HUES48 (cell line): ENCODE measurements at regions not wholly inside any gene's neighbourhood (a gene's known extent, or its start where the extent isn't known, plus 50 kb on each side); places are given as distances from the start of the nearest gene placed in this dataset.
"Not testable (repeated sequence)": the region's sequence is repeated elsewhere in the genome, so short reads cannot be mapped to it uniquely, and the experiment has no call there.

Experiments
- H3K27ac ChIP-seq: one replicate; pipeline ENCODE4 v1.7.0; 2013; ENCODE audit warnings: low read depth, low read length, inconsistent platforms
- H3K27me3 ChIP-seq: 2 replicates; pipeline ENCODE4 v1.6.1; 2013; ENCODE audit warnings: mild to moderate bottlenecking, low read length; ENCODE audit not compliant: control insufficient read depth, insufficient read depth
- H3K36me3 ChIP-seq: 2 replicates; pipeline ENCODE4 v1.6.1; 2013; ENCODE audit warnings: low read length; ENCODE audit not compliant: control insufficient read depth, insufficient read depth
- H3K4me1 ChIP-seq: 2 replicates; pipeline ENCODE4 v1.6.1; 2013; ENCODE audit warnings: mild to moderate bottlenecking, low read length; ENCODE audit not compliant: control insufficient read depth, insufficient read depth
- H3K4me3 ChIP-seq: 2 replicates; pipeline ENCODE4 v1.5.1; 2013; ENCODE audit warnings: mild to moderate bottlenecking, low read depth, low read length
- H3K9ac ChIP-seq: 2 replicates; pipeline ENCODE4 v1.6.1; 2013; ENCODE audit warnings: mild to moderate bottlenecking, low read depth, low read length, moderate library complexity
- H3K9me3 ChIP-seq: 2 replicates; pipeline ENCODE4 v1.6.1; 2013; ENCODE audit warnings: low read length; ENCODE audit not compliant: control insufficient read depth, insufficient read depth

GRCh38 chr10:53358536-53358935 lies 586.0 kb upstream of the MBL2 start:
- Histone ChIP-seq H3K9ac (peak overlapping the region; percentile 54), H3K27ac (peak overlapping the region; percentile 93), H3K4me1 (peaks cover 19% of the 10 kb centered on the region)

DNA sequence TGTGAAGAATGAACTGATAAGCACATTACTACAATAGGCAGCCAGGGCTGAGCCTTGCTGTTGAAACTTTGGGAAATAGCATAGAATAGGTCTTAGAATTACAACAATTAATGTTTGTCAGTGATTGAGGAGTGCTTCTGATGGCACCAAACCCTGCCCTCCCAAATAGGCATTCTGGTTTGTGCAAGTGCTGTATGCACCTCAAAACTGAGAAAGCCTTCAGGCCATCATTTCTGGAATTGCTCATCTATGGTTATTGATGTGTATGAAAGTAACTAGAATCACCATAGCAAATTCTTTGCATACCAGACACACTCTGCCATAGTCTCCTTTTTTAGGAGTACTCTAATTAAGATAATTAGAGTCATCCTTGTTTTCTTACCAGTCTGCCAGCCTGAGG lies 585.0 kb upstream of the MBL2 start:
- no peaks in the 10 kb centered on the region for H3K36me3 ChIP-seq
- peak overlapping the region; percentile 54; the same call in 1 of the 2 replicates for H3K9ac ChIP-seq
- no peaks in the 10 kb centered on the region for H3K27me3 ChIP-seq
- H3K4me3 ChIP-seq = no peak overlapping the region
- H3K27ac ChIP-seq = peak overlapping the region; percentile 93
- H3K4me1 ChIP-seq = peaks cover 19% of the 10 kb centered on the region
- H3K9me3 ChIP-seq = no peaks in the 10 kb centered on the region

More at GRCh38 chr10:53358536-53358935, 586.0 kb upstream of the MBL2 start:
- Histone ChIP-seq H3K36me3 (no peaks in the 10 kb centered on the region), H3K9me3 (no peaks in the 10 kb centered on the region), H3K4me3 (no peak overlapping the region), H3K27me3 (no peaks in the 10 kb centered on the region)

- Histone ChIP-seq H3K9ac (no peak overlapping the region), H3K4me1 (peaks cover 19% of the 10 kb centered on the region), H3K27ac (peak overlapping the region; percentile 93), H3K36me3 (no peaks in the 10 kb centered on the region), H3K4me3 (no peak overlapping the region), H3K27me3 (no peaks in the 10 kb centered on the region), H3K9me3 (no peaks in the 10 kb centered on the region)
Observed at GRCh38 chr10:53356616-53357349, 584.2 kb upstream of the MBL2 start.

DNA sequence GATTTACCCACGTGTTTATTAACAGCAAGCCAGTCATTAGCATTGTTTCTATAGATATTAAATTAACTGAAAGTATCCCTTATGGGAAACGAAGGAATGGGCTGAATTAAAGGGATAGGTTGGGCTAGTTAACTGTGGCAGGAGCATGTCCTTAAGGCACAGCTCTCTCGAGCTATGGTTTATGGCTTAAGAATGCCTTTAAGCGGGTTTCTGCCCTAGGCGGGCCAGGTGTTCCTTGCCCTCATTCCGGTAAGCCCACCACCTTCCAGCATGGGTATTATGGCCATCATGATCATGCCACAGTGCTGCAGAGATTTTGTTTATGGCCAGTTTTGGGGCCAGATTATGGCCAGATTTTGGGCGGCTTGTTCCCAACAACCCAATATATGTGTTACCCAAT lies 569.9 kb upstream of the MBL2 start:
- H3K4me3 ChIP-seq, H3K36me3 ChIP-seq, H3K9ac ChIP-seq, H3K9me3 ChIP-seq, H3K27me3 ChIP-seq, H3K27ac ChIP-seq: not testable (repeated sequence)
- H3K4me1 ChIP-seq = peaks cover 24% of the 10 kb centered on the region

DNA sequence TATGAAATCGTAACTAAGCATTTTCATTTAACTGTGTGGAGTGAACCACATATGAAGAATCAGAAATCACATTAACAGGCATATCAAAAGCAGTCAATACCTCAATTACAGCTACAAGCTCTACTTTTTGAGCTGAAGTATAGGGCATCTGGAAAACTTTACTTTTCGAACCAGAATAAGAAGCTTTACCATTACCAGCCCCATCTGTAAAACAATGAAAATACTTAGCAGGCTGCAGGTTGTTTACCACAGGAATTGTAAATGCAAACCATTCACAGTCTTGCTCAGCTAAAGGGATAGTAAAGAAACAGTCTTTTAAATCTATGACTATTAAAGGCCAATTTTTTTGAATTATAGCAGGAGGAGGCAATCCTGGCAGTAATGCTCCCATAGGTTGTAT lies 565.6 kb upstream of the MBL2 start:
- H3K9ac ChIP-seq, H3K4me3 ChIP-seq, H3K36me3 ChIP-seq, H3K27me3 ChIP-seq: not testable (repeated sequence)
- Histone ChIP-seq H3K27ac (peak overlapping the region; percentile 78), H3K9me3 (peaks cover 17% of the 10 kb centered on the region), H3K4me1 (peaks cover 17% of the 10 kb centered on the region)

DNA sequence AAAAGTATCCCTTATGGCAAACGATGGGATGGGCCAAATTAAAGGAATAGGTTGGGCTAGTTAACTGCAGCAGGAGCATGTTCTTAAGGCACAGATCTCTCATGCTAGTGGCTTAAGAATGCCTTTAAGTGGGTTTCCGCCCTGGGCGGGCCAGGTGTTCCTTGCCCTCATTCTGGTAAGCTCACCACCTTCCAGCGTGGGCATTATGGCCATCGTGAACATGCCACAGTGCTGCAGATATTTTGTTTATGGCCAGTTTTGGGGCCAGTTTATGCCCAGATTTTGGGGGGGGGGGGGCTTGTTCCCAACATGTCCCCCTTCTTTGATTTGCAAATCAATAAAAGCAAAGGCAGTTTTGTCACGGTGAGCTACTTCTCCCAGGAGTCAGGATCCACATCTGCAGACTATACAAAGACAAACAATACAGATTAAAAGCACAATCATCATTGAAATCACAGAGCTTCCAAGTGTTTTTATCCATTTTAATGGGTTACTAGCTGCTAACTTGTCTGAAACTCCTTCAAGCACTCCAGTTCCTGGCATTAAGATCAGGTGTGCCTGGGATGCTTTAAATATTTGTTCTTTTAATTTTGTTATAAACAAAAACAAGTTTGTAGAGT lies 563.3 kb upstream of the MBL2 start:
- Histone ChIP-seq H3K9me3 (peaks cover 17% of the 10 kb centered on the region), H3K4me1 (peaks cover 17% of the 10 kb centered on the region)
- not testable (repeated sequence) for H3K4me3 ChIP-seq, H3K9ac ChIP-seq, H3K36me3 ChIP-seq, H3K27ac ChIP-seq, H3K27me3 ChIP-seq

GRCh38 chr10:53331460-53331859 lies 558.9 kb upstream of the MBL2 start:
- Histone ChIP-seq H3K36me3 (peaks cover 6% of the 10 kb centered on the region; the same call in 1 of the 2 replicates), H3K27ac (no peak overlapping the region), H3K4me1 (no peaks in the 10 kb centered on the region), H3K9me3 (peaks cover 17% of the 10 kb centered on the region), H3K9ac (no peak overlapping the region), H3K4me3 (no peak overlapping the region), H3K27me3 (no peaks in the 10 kb centered on the region)

DNA sequence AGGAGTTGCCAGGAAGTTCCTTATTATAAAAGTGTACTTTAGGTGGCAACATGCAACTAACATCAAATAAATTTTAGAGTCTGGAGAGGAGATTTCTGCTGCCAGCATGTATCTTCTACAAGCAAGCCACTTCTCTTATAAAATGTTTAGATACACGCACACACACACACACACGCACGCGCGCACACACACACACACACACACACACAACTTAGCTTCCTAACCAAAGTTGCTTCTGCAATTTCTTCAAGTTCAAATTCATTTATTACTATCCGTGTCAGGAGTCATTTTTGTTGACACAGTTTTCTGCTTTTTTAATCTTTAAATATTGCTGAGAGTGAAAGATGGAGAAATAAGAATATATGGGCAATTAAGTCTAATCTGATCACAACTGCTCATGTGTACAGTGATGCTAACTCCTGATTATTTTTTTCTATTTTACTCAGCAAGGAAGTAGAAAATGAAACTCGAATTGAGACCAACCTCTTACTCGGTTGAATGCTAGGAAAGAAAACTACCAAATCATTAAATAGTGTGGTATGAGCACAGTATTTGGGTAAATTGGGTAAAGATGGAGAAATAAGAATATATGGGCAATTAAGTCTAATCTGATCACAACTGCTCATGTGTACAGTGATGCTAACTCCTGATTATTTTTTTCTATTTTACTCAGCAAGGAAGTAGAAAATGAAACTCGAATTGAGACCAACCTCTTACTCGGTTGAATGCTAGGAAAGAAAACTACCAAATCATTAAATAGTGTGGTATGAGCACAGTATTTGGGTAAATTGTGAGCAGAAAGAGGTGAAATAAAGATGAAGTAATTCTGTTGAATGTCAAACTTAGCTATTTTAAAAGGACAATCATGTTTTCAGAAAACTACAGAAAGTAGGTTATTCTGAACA lies 554.1 kb upstream of the MBL2 start:
- H3K9ac ChIP-seq, H3K4me3 ChIP-seq, H3K4me1 ChIP-seq, H3K9me3 ChIP-seq, H3K27me3 ChIP-seq, H3K27ac ChIP-seq, H3K36me3 ChIP-seq: not testable (repeated sequence)

- Histone ChIP-seq H3K9ac (no peak overlapping the region), H3K9me3 (no peaks in the 10 kb centered on the region), H3K4me3 (no peak overlapping the region), H3K27ac (no peak overlapping the region), H3K27me3 (no peaks in the 10 kb centered on the region), H3K4me1 (no peaks in the 10 kb centered on the region), H3K36me3 (no peaks in the 10 kb centered on the region)
Observed at GRCh38 chr10:53325066-53325465, 552.5 kb upstream of the MBL2 start.

GRCh38 chr10:53315709-53316108 lies 543.1 kb upstream of the MBL2 start:
- no peak overlapping the region for H3K27ac ChIP-seq
- H3K36me3 ChIP-seq = no peaks in the 10 kb centered on the region
- H3K9me3 ChIP-seq = no peaks in the 10 kb centered on the region
- H3K4me3 ChIP-seq = no peak overlapping the region
- H3K27me3 ChIP-seq = no peaks in the 10 kb centered on the region
- peaks cover 28% of the 10 kb centered on the region for H3K4me1 ChIP-seq
- H3K9ac ChIP-seq = no peak overlapping the region

DNA sequence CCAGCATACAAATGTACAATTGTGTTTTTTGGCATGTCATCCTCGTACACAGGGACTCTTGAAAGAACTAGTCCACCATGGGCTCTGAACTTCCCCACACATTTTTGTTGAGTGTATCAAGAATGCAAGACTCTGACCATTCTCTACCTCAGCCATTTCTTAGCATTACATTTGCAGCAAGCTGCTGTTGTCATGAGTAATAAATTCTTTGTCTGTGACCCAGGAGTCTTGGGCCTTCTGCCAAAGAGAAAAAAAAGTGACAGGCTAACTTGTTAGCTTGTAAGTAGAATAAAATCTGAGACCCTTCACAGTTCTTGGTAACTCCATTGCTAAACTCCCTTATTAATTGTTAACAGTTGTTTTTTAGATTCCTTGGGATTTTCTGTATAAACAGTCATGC lies 542.3 kb upstream of the MBL2 start:
- H3K9me3 ChIP-seq = no peaks in the 10 kb centered on the region
- no peak overlapping the region for H3K4me3 ChIP-seq
- H3K9ac ChIP-seq = no peak overlapping the region
- H3K4me1 ChIP-seq = peaks cover 28% of the 10 kb centered on the region
- H3K36me3 ChIP-seq = no peaks in the 10 kb centered on the region
- peak overlapping the region; percentile 36 for H3K27ac ChIP-seq
- H3K27me3 ChIP-seq = no peaks in the 10 kb centered on the region
